HEK293 (cell line): ENCODE measurements at regions not wholly inside any gene's neighbourhood (a gene's known extent, or its start where the extent isn't known, plus 50 kb on each side); places are given as distances from the start of the nearest gene placed in this dataset.

ENCODE experiments used
- CTCF ChIA-PET: fragments of 350-600 bp; formaldehyde crosslinking; extraction: SDS; loops from one replicate; lab custom pipeline; 2021; ENCODE audit warnings: antibody characterized with exemption; lab: Yijun Ruan, JAX
- POLR2A ChIA-PET: fragments of 300-600 bp; formaldehyde crosslinking; extraction: SDS; loops from one replicate; lab custom pipeline; 2020; ENCODE audit warnings: antibody characterized with exemption, inconsistent platforms; lab: Yijun Ruan, JAX
- H3K27ac ChIP-seq: fragments of 200-500 bp; sonication (Bioruptor generic); 2 replicates; pipeline ENCODE4 v1.5.1; 2014; ENCODE audit warnings: low read depth, low read length, control low read depth, inconsistent platforms; ENCODE audit errors: extremely low read depth
- H3K36me3 ChIP-seq, 2 experiments: fragments of 200-500 bp in 1 of 2; sonication (Bioruptor generic) in 1 of 2; 1 replicate in 1 of 2; 2 replicates in 1 of 2; pipeline ENCODE4 v1.5.1; 2014 to 2017; ENCODE audit warnings: inconsistent platforms in 2 of 2, low read length in 2 of 2; ENCODE audit not compliant: control insufficient read depth in 2 of 2, insufficient read depth in 1 of 2
- H3K4me1 ChIP-seq: fragments of 200-500 bp; sonication (Bioruptor generic); 2 replicates; pipeline ENCODE4 v1.5.1; 2014; ENCODE audit warnings: mild to moderate bottlenecking, low read length, inconsistent platforms; ENCODE audit not compliant: control insufficient read depth, insufficient read depth
- H3K4me3 ChIP-seq: 2 replicates; pipeline ENCODE4 v1.5.1; 2011; ENCODE audit warnings: low read depth, mild to moderate bottlenecking, control low read depth, low read length, moderate library complexity
- H3K9me3 ChIP-seq: fragments of 200-500 bp; sonication (Bioruptor generic); 2 replicates; pipeline ENCODE4 v1.5.1; 2014; ENCODE audit warnings: low read depth, low read length, inconsistent platforms; ENCODE audit not compliant: control insufficient read depth, insufficient read depth
- HOXD13 ChIP-seq: sonication (generic); formaldehyde crosslinking; IDR thresholded peaks from 2 replicates; pipeline ENCODE4 v1.8.0; 2022; ENCODE audit warnings: missing genetic modification reagents, borderline replicate concordance
- KLF9 ChIP-seq: fragments of 450-650 bp; formaldehyde crosslinking; IDR thresholded peaks from 2 replicates; pipeline ENCODE4 v1.5.1; 2016; ENCODE audit warnings: missing biosample characterization, missing genetic modification characterization, low read depth
- MEIS1 ChIP-seq: sonication (generic); formaldehyde crosslinking; IDR thresholded peaks from 2 replicates; pipeline ENCODE4 v1.8.1; 2022; ENCODE audit warnings: missing genetic modification reagents, mild to moderate bottlenecking, borderline replicate concordance
- MZF1 ChIP-seq: fragments of 450-650 bp; formaldehyde crosslinking; IDR thresholded peaks from 2 replicates; pipeline ENCODE4 v1.5.1; 2017; ENCODE audit warnings: missing biosample characterization, missing genetic modification characterization, borderline replicate concordance
- SETDB1 ChIP-seq: IDR thresholded peaks from one replicate; pipeline ENCODE4 v1.6.1; 2017; ENCODE audit warnings: mild to moderate bottlenecking, low read length, moderate library complexity, mixed read lengths; ENCODE audit not compliant: insufficient read length
- TRIM28 ChIP-seq: IDR thresholded peaks from 2 replicates; pipeline ENCODE4 v1.6.1; 2011; ENCODE audit warnings: low read length, control low read depth, borderline replicate concordance
- ZNF10 ChIP-seq: fragments of 450-650 bp; formaldehyde crosslinking; IDR thresholded peaks from 2 replicates; pipeline ENCODE4 v1.5.1; 2017; ENCODE audit warnings: missing biosample characterization, missing genetic modification characterization
- ZNF112 ChIP-seq: fragments of 450-650 bp; formaldehyde crosslinking; IDR thresholded peaks from 2 replicates; pipeline ENCODE4 v1.5.0; 2017; ENCODE audit warnings: missing biosample characterization, missing genetic modification characterization
- ZNF114 ChIP-seq: fragments of 450-650 bp; formaldehyde crosslinking; IDR thresholded peaks from 2 replicates; pipeline ENCODE4 v1.5.0; 2017; ENCODE audit warnings: missing biosample characterization, missing genetic modification characterization
- ZNF140 ChIP-seq: fragments of 450-650 bp; formaldehyde crosslinking; IDR thresholded peaks from 2 replicates; pipeline ENCODE4 v1.5.1; 2016; ENCODE audit warnings: missing biosample characterization, missing genetic modification characterization
- ZNF175 ChIP-seq: fragments of 450-650 bp; formaldehyde crosslinking; IDR thresholded peaks from 2 replicates; pipeline ENCODE4 v1.5.1; 2016; ENCODE audit warnings: missing biosample characterization, missing genetic modification characterization
- ZNF184 ChIP-seq: fragments of 450-650 bp; IDR thresholded peaks from 2 replicates; pipeline ENCODE4 v1.5.1; 2018; ENCODE audit warnings: missing biosample characterization, mild to moderate bottlenecking, missing genetic modification characterization
- ZNF19 ChIP-seq: fragments of 450-650 bp; formaldehyde crosslinking; IDR thresholded peaks from 2 replicates; pipeline ENCODE4; 2016; ENCODE audit warnings: missing biosample characterization, missing genetic modification characterization, low read depth
- ZNF266 ChIP-seq: fragments of 450-650 bp; formaldehyde crosslinking; IDR thresholded peaks from 2 replicates; pipeline ENCODE4 v1.5.1; 2016; ENCODE audit warnings: missing biosample characterization, missing genetic modification characterization, low read depth
- ZNF324 ChIP-seq: fragments of 450-650 bp; formaldehyde crosslinking; IDR thresholded peaks from 2 replicates; pipeline ENCODE4 v1.5.1; 2016; ENCODE audit warnings: missing biosample characterization, missing genetic modification characterization
- ZNF362 ChIP-seq: fragments of 450-650 bp; formaldehyde crosslinking; IDR thresholded peaks from 2 replicates; pipeline ENCODE4 v1.5.1; 2016; ENCODE audit warnings: missing biosample characterization, missing genetic modification characterization
- ZNF48 ChIP-seq: fragments of 450-650 bp; formaldehyde crosslinking; IDR thresholded peaks from 2 replicates; pipeline ENCODE4 v1.5.1; 2016; ENCODE audit warnings: missing biosample characterization, missing genetic modification characterization
- ZNF513 ChIP-seq: fragments of 450-650 bp; IDR thresholded peaks from 2 replicates; pipeline ENCODE4 v1.5.1; 2018; ENCODE audit warnings: missing biosample characterization, missing genetic modification characterization
- ZNF529 ChIP-seq: fragments of 450-650 bp; formaldehyde crosslinking; IDR thresholded peaks from 2 replicates; pipeline ENCODE4 v1.5.1; 2017; ENCODE audit warnings: missing genetic modification characterization, missing biosample characterization; ENCODE audit not compliant: insufficient replicate concordance
- ZNF571 ChIP-seq: fragments of 450-650 bp; formaldehyde crosslinking; IDR thresholded peaks from 2 replicates; pipeline ENCODE4 v1.5.0; 2017; ENCODE audit warnings: missing biosample characterization, missing genetic modification characterization
- ZNF629 ChIP-seq: fragments of 450-650 bp; formaldehyde crosslinking; IDR thresholded peaks from 2 replicates; pipeline ENCODE4 v1.5.1; 2017; ENCODE audit warnings: missing biosample characterization, missing genetic modification characterization
- ZNF747 ChIP-seq: fragments of 450-650 bp; formaldehyde crosslinking; IDR thresholded peaks from 2 replicates; pipeline ENCODE4 v1.5.1; 2016; ENCODE audit warnings: missing biosample characterization, missing genetic modification characterization
- ZNF830 ChIP-seq: fragments of 450-650 bp; IDR thresholded peaks from 2 replicates; pipeline ENCODE4 v1.5.0; 2018; ENCODE audit warnings: missing biosample characterization, missing genetic modification characterization, low read depth, mild to moderate bottlenecking, moderate library complexity
- ZSCAN16 ChIP-seq: fragments of 450-650 bp; formaldehyde crosslinking; IDR thresholded peaks from 2 replicates; pipeline ENCODE4 v1.5.1; 2016; ENCODE audit warnings: missing biosample characterization, missing genetic modification characterization
- ZXDB ChIP-seq: fragments of 450-650 bp; formaldehyde crosslinking; IDR thresholded peaks from 2 replicates; pipeline ENCODE4 v1.5.1; 2016; ENCODE audit warnings: missing biosample characterization, missing genetic modification characterization
- TF ChIP-seq, protein P1 (sequence below): fragments of 450-650 bp; formaldehyde crosslinking; IDR thresholded peaks from 2 replicates; pipeline ENCODE4 v1.5.1; 2016; ENCODE audit warnings: missing biosample characterization, missing genetic modification characterization

GRCh38 chr4:59881632-59882031 lies 1318.5 kb upstream of the ADGRL3 start (continued):
- TF ChIP-seq ZNF324: no peak

- H3K27ac ChIP-seq: no peak overlapping the region
- TF ChIP-seq ZNF571 (no peak), HOXD13 (CRISPR knock-in tag) (no peak), ZSCAN16 (tag by site-specific recombination) (no peak), ZNF10 (no peak), SETDB1 (no peak)
- no peak overlapping the region for H3K4me3 ChIP-seq
- CTCF ChIA-PET: no interaction called here
- POLR2A ChIA-PET: no interaction called here
- no peaks in the 10 kb centered on the region for H3K4me1 ChIP-seq
- no peaks in the 10 kb centered on the region for H3K9me3 ChIP-seq
- no peaks in the 10 kb centered on the region for H3K36me3 ChIP-seq
These were observed 1295.8 kb upstream of the ADGRL3 start for GRCh38 chr4:59904331-59904730.

DNA sequence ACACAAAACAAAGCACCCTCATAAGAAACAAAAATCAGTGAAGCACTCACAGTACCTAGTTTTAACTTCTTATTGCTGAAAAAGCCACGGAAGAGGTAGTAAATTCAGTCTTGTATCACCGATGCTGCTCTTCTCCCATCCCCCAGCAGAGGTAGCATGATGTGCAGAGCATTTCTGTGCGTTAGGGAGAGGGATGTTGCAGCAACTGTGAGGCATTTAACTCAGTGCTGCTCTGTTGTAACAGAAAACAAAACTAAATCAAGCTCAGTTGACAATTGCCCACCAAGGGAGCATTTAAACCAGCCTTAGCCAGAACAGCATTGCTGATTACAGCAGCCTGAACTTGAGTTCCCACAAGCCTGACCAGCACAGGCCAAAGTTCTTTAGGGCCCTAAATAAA lies 1279.7 kb upstream of the ADGRL3 start:
- Histone ChIP-seq H3K27ac (no peak overlapping the region), H3K9me3 (no peaks in the 10 kb centered on the region), H3K36me3 (no peaks in the 10 kb centered on the region), H3K4me3 (no peak overlapping the region), H3K4me1 (no peaks in the 10 kb centered on the region)
- TF ChIP-seq ZNF175 (tag by site-specific recombination): no peak
- no peak for TF ChIP-seq KLF9 (tag by site-specific recombination)
- TF ChIP-seq ZXDB: no peak
- no peak for TF ChIP-seq MEIS1 (CRISPR knock-in tag)
- no peak for TF ChIP-seq ZNF830
- no peak for TF ChIP-seq ZNF112 (tag by site-specific recombination)
- no peak for TF ChIP-seq ZNF184 (tag by site-specific recombination)
- TF ChIP-seq ZNF140 (tag by site-specific recombination): no peak
- TF ChIP-seq, protein P1, sequence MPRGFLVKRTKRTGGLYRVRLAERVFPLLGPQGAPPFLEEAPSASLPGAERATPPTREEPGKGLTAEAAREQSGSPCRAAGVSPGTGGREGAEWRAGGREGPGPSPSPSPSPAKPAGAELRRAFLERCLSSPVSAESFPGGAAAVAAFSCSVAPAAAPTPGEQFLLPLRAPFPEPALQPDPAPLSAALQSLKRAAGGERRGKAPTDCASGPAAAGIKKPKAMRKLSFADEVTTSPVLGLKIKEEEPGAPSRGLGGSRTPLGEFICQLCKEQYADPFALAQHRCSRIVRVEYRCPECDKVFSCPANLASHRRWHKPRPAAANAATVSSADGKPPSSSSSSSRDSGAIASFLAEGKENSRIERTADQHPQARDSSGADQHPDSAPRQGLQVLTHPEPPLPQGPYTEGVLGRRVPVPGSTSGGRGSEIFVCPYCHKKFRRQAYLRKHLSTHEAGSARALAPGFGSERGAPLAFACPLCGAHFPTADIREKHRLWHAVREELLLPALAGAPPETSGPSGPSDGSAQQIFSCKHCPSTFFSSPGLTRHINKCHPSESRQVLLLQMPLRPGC (tag by site-specific recombination): no peak
- no peak for TF ChIP-seq ZNF19 (tag by site-specific recombination)
- TF ChIP-seq ZNF629: no peak
- TF ChIP-seq MZF1: no peak
- ChIA-PET POLR2A (no interaction called here), CTCF (no interaction called here)

DNA sequence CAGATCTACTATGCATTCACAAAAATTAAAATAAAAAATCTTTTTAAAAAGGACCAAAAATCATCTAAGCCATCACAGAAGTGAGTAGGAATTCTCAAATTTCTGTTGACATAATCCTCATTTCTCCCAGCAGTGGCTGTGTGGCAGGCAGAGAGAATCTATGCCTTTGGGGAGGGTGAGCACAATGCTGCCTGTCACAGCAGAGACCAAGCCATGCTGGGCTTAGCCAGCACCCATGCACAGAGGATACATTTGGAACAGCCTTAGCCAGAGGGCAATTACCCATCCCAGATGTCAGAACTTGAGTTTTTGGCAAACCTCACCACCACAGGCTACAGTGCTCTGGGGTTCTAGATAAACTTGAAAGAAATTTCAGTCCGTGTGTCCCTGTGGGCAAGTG lies 1274.8 kb upstream of the ADGRL3 start:
- ChIA-PET POLR2A (no interaction called here), CTCF (no interaction called here)
- H3K27ac ChIP-seq: no peak overlapping the region
- H3K9me3 ChIP-seq: no peaks in the 10 kb centered on the region
- no peaks in the 10 kb centered on the region for H3K4me1 ChIP-seq
- no peak for TF ChIP-seq ZNF266 (tag by site-specific recombination)
- no peak for TF ChIP-seq ZNF529 (tag by site-specific recombination)
- TF ChIP-seq ZNF114: no peak
- TF ChIP-seq ZNF362 (tag by site-specific recombination): no peak
- no peak for TF ChIP-seq ZNF747
- no peak for TF ChIP-seq ZNF48 (tag by site-specific recombination)
- TF ChIP-seq TRIM28: no peak
- TF ChIP-seq ZNF513: no peak
- no peak overlapping the region for H3K4me3 ChIP-seq
- H3K36me3 ChIP-seq: no peaks in the 10 kb centered on the region
